Right cardiac atrium (tissue), 5 donors: ENCODE measurements at regions not wholly inside any gene's neighbourhood (a gene's known extent, or its start where the extent isn't known, plus 50 kb on each side); places are given as distances from the start of the nearest gene placed in this dataset.
"Not testable (repeated sequence)": the region's sequence is repeated elsewhere in the genome, so short reads cannot be mapped to it uniquely, and the experiment has no call there.

ENCODE experiments used
- ATAC-seq, 2 donors: fragments of 200-7000 bp; cut with Tn5 transposase; one replicate each; pipeline versions ENCODE4 v1.8.0 to v1.9.1; 2020; ENCODE audit warnings: moderate library complexity in 2 of 2, mild to moderate bottlenecking in 1 of 2
- DNase-seq, 3 donors: peaks; one replicate each; pipeline ENCODE4 v3.0.0-alpha.2; 2020
- H3K27ac ChIP-seq: one replicate; pipeline ENCODE4 v1.5.1; 2013; ENCODE audit warnings: mild to moderate bottlenecking, low read length, control low read depth, moderate library complexity
- H3K27me3 ChIP-seq: one replicate; pipeline ENCODE4 v1.6.1; 2013; ENCODE audit not compliant: control insufficient read depth, insufficient read depth
- H3K4me1 ChIP-seq: one replicate; pipeline ENCODE4 v1.6.1; 2013; ENCODE audit warnings: low read length; ENCODE audit not compliant: control insufficient read depth, insufficient read depth
- H3K4me3 ChIP-seq: one replicate; pipeline ENCODE4 v1.5.1; 2013; ENCODE audit warnings: low read length, control low read depth
- H3K9me3 ChIP-seq: one replicate; pipeline ENCODE4 v1.6.1; 2013; ENCODE audit warnings: low read length; ENCODE audit not compliant: control insufficient read depth
- WGBS: extraction: QIAGEN DNeasy Blood & Tissue Kit; methylation state at CpG from one replicate; pipeline ENCODE4 v1.1.7; 2013; 5-methylcytosine and 5-hydroxymethylcytosine counted together
- intact Hi-C, 4 donors: fragments of 100-400 bp; cut with DNase I; formaldehyde crosslinking; loops; one replicate each; pipeline versions ENCODE4 v1.11.0 to v1.14.0; 2022 to 2023
- donor health status: healthy with polysubstance abuse.
- donor health status: DM: no; HTN: yes; CAD: no.
- donor health status: DM: no; HTN: no; CAD: no.
- donor health status: DM: no; HTN: yes; CAD: no; lungs with severe emphysema.
- donor health status: DM: yes; HTN: yes; CAD: no.

GRCh38 chr6:10314163-10314955, 100.5 kb downstream of the TFAP2A start:
- no peak for ATAC-seq
- DNase-seq, result no peak
- Histone ChIP-seq H3K4me1 (no peaks in the 10 kb centered on the region), H3K4me3 (no peak overlapping the region), H3K27me3 (peaks cover 5% of the 10 kb centered on the region), H3K27ac (no peak overlapping the region), H3K9me3 (no peaks in the 10 kb centered on the region)
- intact Hi-C loops, result no loop called here
- 64% methylated on average over 17 of the region's 17 CpGs for WGBS

GRCh38 chr6:10313799-10314162, 101.1 kb downstream of the TFAP2A start:
- Histone ChIP-seq H3K27me3 (peaks cover 5% of the 10 kb centered on the region), H3K4me3 (no peak overlapping the region), H3K27ac (no peak overlapping the region), H3K9me3 (no peaks in the 10 kb centered on the region), H3K4me1 (no peaks in the 10 kb centered on the region)
- intact Hi-C loops, result no loop called here
- ATAC-seq (no peak), DNase-seq (no peak)
- WGBS, result 57% methylated on average over 5 of the region's 5 CpGs

- 74% methylated on average over 11 of the region's 11 CpGs for WGBS
- DNase-seq, result no peak
Measured at GRCh38 chr6:10312445-10312844, 102.4 kb downstream of the TFAP2A start.

GRCh38 chr6:10311546-10312405, 103.1 kb downstream of the TFAP2A start:
- ATAC-seq, H3K27me3 ChIP-seq, H3K4me3 ChIP-seq, H3K9me3 ChIP-seq, H3K4me1 ChIP-seq, DNase-seq, intact Hi-C loops, H3K27ac ChIP-seq: not testable (repeated sequence)
- 91% methylated on average over 14 of the region's 14 CpGs for WGBS

More at GRCh38 chr6:10312445-10312844, 102.4 kb downstream of the TFAP2A start:
- no peak overlapping the region for H3K4me3 ChIP-seq
- no peak for ATAC-seq
- no peaks in the 10 kb centered on the region for H3K4me1 ChIP-seq
- peaks cover 5% of the 10 kb centered on the region for H3K27me3 ChIP-seq
- intact Hi-C loops, result no loop called here
- H3K27ac ChIP-seq, result no peak overlapping the region
- no peaks in the 10 kb centered on the region for H3K9me3 ChIP-seq

GRCh38 chr6:10310826-10311225, 104.0 kb downstream of the TFAP2A start:
- Histone ChIP-seq H3K4me1 (no peaks in the 10 kb centered on the region), H3K27me3 (peaks cover 5% of the 10 kb centered on the region), H3K27ac (no peak overlapping the region), H3K9me3 (no peaks in the 10 kb centered on the region), H3K4me3 (no peak overlapping the region)
- intact Hi-C loops, result no loop called here
- ATAC-seq, result no peak
- WGBS, result 90% methylated on average over 10 of the region's 10 CpGs
- no peak for DNase-seq

- intact Hi-C loops, result no loop called here
- peaks cover 5% of the 10 kb centered on the region for H3K27me3 ChIP-seq
Measured at GRCh38 chr6:10310330-10310653, 104.6 kb downstream of the TFAP2A start.

GRCh38 chr6:10309457-10310329, 105.2 kb downstream of the TFAP2A start:
- Histone ChIP-seq H3K27ac (no peak overlapping the region), H3K4me1 (no peaks in the 10 kb centered on the region), H3K4me3 (no peak overlapping the region), H3K9me3 (no peaks in the 10 kb centered on the region), H3K27me3 (peaks cover 5% of the 10 kb centered on the region)
- 47% methylated on average over 7 of the region's 7 CpGs for WGBS
- ATAC-seq, result no peak
- intact Hi-C loops, result no loop called here
- no peak for DNase-seq

More at GRCh38 chr6:10310330-10310653, 104.6 kb downstream of the TFAP2A start:
- H3K27ac ChIP-seq, result no peak overlapping the region
- no peak for DNase-seq
- H3K4me1 ChIP-seq, result no peaks in the 10 kb centered on the region
- H3K4me3 ChIP-seq, result no peak overlapping the region
- no peaks in the 10 kb centered on the region for H3K9me3 ChIP-seq
- ATAC-seq, result no peak
- 43% methylated on average over 4 of the region's 4 CpGs for WGBS

GRCh38 chr6:10307476-10307875, 107.4 kb downstream of the TFAP2A start:
- 60% methylated on average over 3 of the region's 3 CpGs for WGBS
- no peaks in the 10 kb centered on the region for H3K27me3 ChIP-seq
- intact Hi-C loops, result no loop called here

GRCh38 chr6:10307028-10307427, 107.8 kb downstream of the TFAP2A start:
- H3K4me3 ChIP-seq, result no peak overlapping the region
- H3K9me3 ChIP-seq, result no peaks in the 10 kb centered on the region
- DNase-seq (no peak), ATAC-seq (no peak)
- intact Hi-C loops, result no loop called here
- 94% methylated on average over 7 of the region's 7 CpGs for whole genome bisulfite sequencing
- no peak overlapping the region for H3K27ac ChIP-seq
- no peaks in the 10 kb centered on the region for H3K4me1 ChIP-seq
- H3K27me3 ChIP-seq, result no peaks in the 10 kb centered on the region

More at GRCh38 chr6:10307476-10307875, 107.4 kb downstream of the TFAP2A start:
- Histone ChIP-seq H3K4me3 (no peak overlapping the region), H3K9me3 (no peaks in the 10 kb centered on the region), H3K4me1 (no peaks in the 10 kb centered on the region), H3K27ac (no peak overlapping the region)
- no peak for ATAC-seq
- DNase-seq, result no peak

GRCh38 chr6:10305790-10306415, 109.0 kb downstream of the TFAP2A start:
- Histone ChIP-seq H3K27ac (no peak overlapping the region), H3K4me1 (no peaks in the 10 kb centered on the region), H3K27me3 (no peaks in the 10 kb centered on the region), H3K4me3 (no peak overlapping the region), H3K9me3 (no peaks in the 10 kb centered on the region)
- no peak for DNase-seq
- WGBS, result 87% methylated on average over 7 of the region's 7 CpGs
- ATAC-seq, result no peak
- intact Hi-C loops, result no loop called here
